CD4-positive, CD25-positive, alpha-beta regulatory T cell (primary cell): ENCODE measurements at regions not wholly inside any gene's neighbourhood (a gene's known extent, or its start where the extent isn't known, plus 50 kb on each side); places are given as distances from the start of the nearest gene placed in this dataset.

ENCODE experiments used
- ATAC-seq, 2 donors: fragments of 150-1000 bp; cut with Tn5 transposase; one replicate each; pipeline ENCODE4 v1.10.0; 2021; ENCODE audit warnings: low read depth in 2 of 2, moderate number of reproducible peaks in 2 of 2, moderate library complexity in 1 of 2
- DNase-seq, 3 donors: peaks; one replicate each; pipeline versions ENCODE4 v3.0.0 to v3.0.0-alpha.2; 2012 to 2022; ENCODE audit warnings: mixed read lengths in 1 of 3
- H3K27ac ChIP-seq: one replicate; pipeline ENCODE4 v1.7.0; 2013; ENCODE audit warnings: mild to moderate bottlenecking, low read length; ENCODE audit not compliant: insufficient read depth, poor library complexity, severe bottlenecking
- H3K27me3 ChIP-seq: one replicate; pipeline ENCODE4 v1.7.0; 2013; ENCODE audit warnings: low read length; ENCODE audit not compliant: control insufficient read depth, insufficient read depth
- H3K36me3 ChIP-seq: one replicate; pipeline ENCODE4 v1.7.0; 2013; ENCODE audit warnings: mild to moderate bottlenecking, low read length, moderate library complexity; ENCODE audit not compliant: control insufficient read depth, insufficient read depth
- H3K4me1 ChIP-seq: 2 replicates; pipeline ENCODE4 v1.7.0; 2013; ENCODE audit warnings: mild to moderate bottlenecking, low read length; ENCODE audit not compliant: insufficient read depth, control insufficient read depth, poor library complexity, severe bottlenecking
- H3K4me3 ChIP-seq: one replicate; pipeline ENCODE4 v1.7.0; 2013; ENCODE audit warnings: low read depth, mild to moderate bottlenecking, low read length, moderate library complexity
- H3K9me3 ChIP-seq, 2 experiments: 1 replicate in 1 of 2; 2 replicates in 1 of 2; pipeline ENCODE4 v1.7.0; 2013; ENCODE audit warnings: low read length in 2 of 2, mild to moderate bottlenecking in 1 of 2, moderate library complexity in 1 of 2; ENCODE audit not compliant: control insufficient read depth in 2 of 2
- H3K27ac Mint-ChIP-seq, 3 donors: one replicate each; pipeline ENCODE4 v1.8.0; 2020 to 2022; ENCODE audit warnings: mild to moderate bottlenecking in 3 of 3, mixed read lengths in 3 of 3, moderate library complexity in 2 of 3
- H3K27me3 Mint-ChIP-seq: one replicate; pipeline ENCODE4 v1.8.0; 2022; ENCODE audit warnings: mild to moderate bottlenecking, mixed read lengths
- H3K36me3 Mint-ChIP-seq: one replicate; pipeline ENCODE4 v1.8.0; 2020; ENCODE audit warnings: mixed read lengths
- H3K4me1 Mint-ChIP-seq, 4 donors: one replicate each; pipeline ENCODE4 v1.8.0; 2020 to 2022; ENCODE audit warnings: mixed read lengths in 4 of 4, mild to moderate bottlenecking in 1 of 4
- H3K4me3 Mint-ChIP-seq, 4 donors: one replicate each; pipeline ENCODE4 v1.8.0; 2020 to 2022; ENCODE audit warnings: mild to moderate bottlenecking in 4 of 4, mixed read lengths in 4 of 4, moderate library complexity in 3 of 4
- H3K9me3 Mint-ChIP-seq, 7 donors: one replicate each; pipeline ENCODE4 v1.8.0; 2020 to 2022; ENCODE audit warnings: mixed read lengths in 7 of 7, mild to moderate bottlenecking in 3 of 7, moderate library complexity in 2 of 7

DNA sequence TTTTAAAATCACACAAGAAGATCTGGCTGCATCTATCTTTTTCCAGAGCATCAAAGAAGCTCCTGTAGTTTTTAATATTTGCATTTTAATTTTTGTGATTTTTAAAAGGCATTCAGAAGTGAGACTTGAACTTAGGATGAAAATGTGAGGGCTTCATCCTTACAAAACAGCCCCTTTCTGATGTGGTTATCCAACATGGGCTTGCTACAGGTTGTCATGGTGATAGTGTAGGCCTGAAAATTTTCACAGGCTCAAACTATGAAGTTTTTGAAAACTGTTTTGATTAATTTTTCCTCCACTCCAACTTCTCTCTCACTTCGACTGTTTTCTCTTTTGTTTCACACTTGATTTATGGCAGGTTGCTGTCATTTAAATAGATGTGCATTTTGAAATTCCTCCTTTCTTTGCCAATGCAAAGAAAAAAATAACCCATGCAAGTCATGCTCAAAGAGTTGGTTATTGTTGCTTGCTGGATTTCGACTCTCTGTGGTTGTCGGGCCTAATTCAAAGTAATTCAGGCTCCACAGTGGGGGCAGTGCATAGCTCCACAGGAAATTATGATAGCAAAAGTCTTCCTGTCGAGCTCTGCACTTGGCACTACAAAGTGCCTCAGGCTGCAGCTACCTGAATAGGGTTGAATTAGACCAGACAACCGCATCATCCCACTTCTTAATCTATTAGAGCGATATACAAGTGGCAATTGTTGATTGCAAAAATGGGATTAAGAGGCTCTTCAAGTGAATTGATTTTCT is 201.0 kb upstream of the GPR101 start:
- Histone ChIP-seq H3K9me3 (no peaks in the 10 kb centered on the region), H3K27ac (no peak overlapping the region), H3K36me3 (no peaks in the 10 kb centered on the region), H3K4me3 (no peak overlapping the region), H3K27me3 (peaks cover 2% of the 10 kb centered on the region), H3K4me1 (no peaks in the 10 kb centered on the region)
- no peak overlapping the region for H3K4me3 Mint-ChIP-seq
- peak in 1 of 3 donors; percentile 1 for DNase-seq
- H3K36me3 Mint-ChIP-seq: no peaks in the 10 kb centered on the region
- no peak overlapping the region for H3K27ac Mint-ChIP-seq
- peaks cover 4% of the 10 kb centered on the region for H3K27me3 Mint-ChIP-seq
- no peaks in the 10 kb centered on the region for H3K4me1 Mint-ChIP-seq
- peaks cover 0 to 2% (median 0%) of the 10 kb centered on the region in 7 donors for H3K9me3 Mint-ChIP-seq
- no peak for ATAC-seq

- Mint-ChIP-seq H3K27ac (no peak overlapping the region), H3K27me3 (peaks cover 4% of the 10 kb centered on the region), H3K9me3 (peaks cover 0 to 2% (median 0%) of the 10 kb centered on the region in 7 donors), H3K4me1 (no peaks in the 10 kb centered on the region), H3K4me3 (no peak overlapping the region), H3K36me3 (no peaks in the 10 kb centered on the region)
- no peak for ATAC-seq
- Histone ChIP-seq H3K4me1 (no peaks in the 10 kb centered on the region), H3K27ac (no peak overlapping the region), H3K9me3 (no peaks in the 10 kb centered on the region), H3K27me3 (peaks cover 2% of the 10 kb centered on the region), H3K4me3 (no peak overlapping the region), H3K36me3 (no peaks in the 10 kb centered on the region)
- no peak for DNase-seq
Measured at GRCh38 chrX:137233478-137233877, 199.7 kb upstream of the GPR101 start.

DNA sequence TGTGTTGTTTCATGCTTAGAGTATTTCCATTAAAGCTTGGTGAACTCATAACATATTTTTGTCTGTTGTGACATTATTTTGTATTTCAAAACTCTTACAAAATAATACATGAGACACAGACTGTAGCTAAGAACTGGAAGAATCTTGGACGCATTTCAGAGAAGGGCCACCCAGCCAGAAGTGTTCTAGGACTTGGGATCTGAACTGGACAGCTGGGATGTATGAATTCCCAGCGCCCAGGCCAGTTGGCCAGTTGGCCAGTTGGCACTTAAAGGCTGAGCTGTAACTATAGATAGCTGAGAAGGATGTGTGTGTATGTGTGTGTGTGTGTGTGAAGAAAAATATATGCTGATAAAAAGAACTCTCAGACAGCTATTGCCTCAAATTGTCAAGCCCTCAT is 193.4 kb upstream of the GPR101 start:
- H3K36me3 Mint-ChIP-seq: no peaks in the 10 kb centered on the region
- H3K27ac Mint-ChIP-seq: no peak overlapping the region
- ATAC-seq: no peak
- no peaks in the 10 kb centered on the region for H3K4me1 Mint-ChIP-seq
- H3K4me1 ChIP-seq: no peaks in the 10 kb centered on the region
- no peak overlapping the region for H3K27ac ChIP-seq
- no peaks in the 10 kb centered on the region for H3K36me3 ChIP-seq
- no peaks in the 10 kb centered on the region for H3K27me3 Mint-ChIP-seq
- H3K9me3 Mint-ChIP-seq: peaks cover 0 to 6% (median 2%) of the 10 kb centered on the region in 7 donors
- no peak for DNase-seq
- H3K4me3 Mint-ChIP-seq: no peak overlapping the region
- H3K9me3 ChIP-seq: no peaks in the 10 kb centered on the region
- no peak overlapping the region for H3K4me3 ChIP-seq
- peaks cover 2% of the 10 kb centered on the region for H3K27me3 ChIP-seq

DNA sequence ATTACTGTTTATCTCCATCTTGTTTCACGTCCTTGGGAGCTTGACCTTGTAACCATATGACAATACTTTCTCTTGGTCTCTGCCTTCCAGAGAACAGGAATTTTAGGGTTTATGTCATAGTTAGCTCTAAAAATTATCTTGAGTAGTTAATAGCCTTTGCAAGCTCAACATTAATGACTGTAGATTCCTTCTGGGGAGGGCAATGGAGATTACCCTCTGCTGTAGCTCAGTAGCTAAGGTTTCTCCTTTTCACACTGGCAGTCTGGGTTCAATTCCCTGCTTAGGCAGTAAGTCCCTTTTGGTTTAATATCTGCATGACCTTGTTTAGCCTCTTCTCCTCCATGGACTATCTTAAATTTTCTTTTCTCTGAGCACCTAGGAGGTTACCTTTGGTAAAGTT is 181.7 kb upstream of the GPR101 start:
- ATAC-seq (no peak), DNase-seq (no peak)
- Mint-ChIP-seq H3K36me3 (no peaks in the 10 kb centered on the region), H3K27ac (no peak overlapping the region), H3K4me1 (no peaks in the 10 kb centered on the region), H3K9me3 (no peaks in the 10 kb centered on the region), H3K4me3 (no peak overlapping the region), H3K27me3 (no peaks in the 10 kb centered on the region)
- no peak overlapping the region for H3K27ac ChIP-seq
- H3K4me1 ChIP-seq: no peaks in the 10 kb centered on the region
- H3K9me3 ChIP-seq: no peaks in the 10 kb centered on the region
- H3K4me3 ChIP-seq: no peak overlapping the region
- H3K36me3 ChIP-seq: no peaks in the 10 kb centered on the region
- no peaks in the 10 kb centered on the region for H3K27me3 ChIP-seq

DNA sequence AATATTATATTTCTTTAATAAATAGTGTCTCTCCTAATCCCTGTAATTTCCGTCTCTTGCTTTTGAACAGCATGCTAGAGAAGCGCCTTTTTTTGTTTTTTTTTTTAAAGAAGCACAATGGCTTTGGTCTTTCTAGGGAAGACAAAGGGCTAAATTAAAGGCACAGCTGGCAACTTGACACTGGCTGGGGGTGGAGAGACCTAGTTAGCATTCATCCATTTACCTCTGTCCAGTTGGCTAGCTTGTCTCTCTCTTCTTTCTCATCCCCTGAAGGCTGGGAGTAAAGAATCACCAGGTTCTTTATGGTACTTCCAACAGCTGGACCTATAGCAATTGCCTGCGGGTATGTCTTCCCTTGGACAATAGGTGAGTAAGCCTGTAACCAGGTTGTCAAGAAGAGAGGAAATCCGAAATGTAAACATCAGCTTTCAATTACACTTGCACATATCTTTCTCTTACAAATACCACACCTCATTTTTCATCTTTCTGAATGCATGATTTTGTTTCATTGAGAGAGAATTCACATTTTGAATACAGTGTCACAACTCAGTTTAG is 178.4 kb upstream of the GPR101 start:
- Histone ChIP-seq H3K9me3 (no peaks in the 10 kb centered on the region), H3K4me3 (no peak overlapping the region), H3K27ac (no peak overlapping the region), H3K27me3 (no peaks in the 10 kb centered on the region), H3K36me3 (no peaks in the 10 kb centered on the region), H3K4me1 (no peaks in the 10 kb centered on the region)
- H3K27me3 Mint-ChIP-seq: no peaks in the 10 kb centered on the region
- H3K4me3 Mint-ChIP-seq: no peak overlapping the region
- peaks cover 0 to 2% (median 0%) of the 10 kb centered on the region in 7 donors for H3K9me3 Mint-ChIP-seq
- H3K4me1 Mint-ChIP-seq: no peaks in the 10 kb centered on the region
- DNase-seq: no peak
- no peaks in the 10 kb centered on the region for H3K36me3 Mint-ChIP-seq
- no peak for ATAC-seq
- H3K27ac Mint-ChIP-seq: no peak overlapping the region

DNA sequence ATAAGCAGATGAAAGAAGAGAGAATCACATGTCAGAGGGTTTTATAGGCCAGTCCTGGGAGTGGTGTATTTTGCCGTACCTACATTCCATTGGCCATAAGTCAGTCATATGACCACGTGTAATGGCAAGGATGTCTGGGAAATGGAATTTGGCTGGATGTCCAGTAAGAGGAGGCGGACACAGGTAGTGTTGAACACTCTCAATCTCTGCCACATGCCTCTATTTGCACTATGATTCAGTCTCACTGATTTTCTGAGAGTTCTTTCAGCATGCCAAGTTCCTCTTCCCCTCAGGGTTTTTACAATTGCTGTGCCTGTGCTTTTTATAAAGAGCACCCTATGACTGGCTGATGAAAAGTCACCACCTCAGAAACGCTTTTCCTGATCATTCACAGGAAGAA is 164.2 kb upstream of the GPR101 start:
- H3K4me1 Mint-ChIP-seq: no peaks in the 10 kb centered on the region
- Histone ChIP-seq H3K27me3 (no peaks in the 10 kb centered on the region), H3K36me3 (no peaks in the 10 kb centered on the region), H3K9me3 (no peaks in the 10 kb centered on the region), H3K27ac (no peak overlapping the region), H3K4me3 (no peak overlapping the region), H3K4me1 (no peaks in the 10 kb centered on the region)
- H3K9me3 Mint-ChIP-seq: no peaks in the 10 kb centered on the region
- no peak overlapping the region for H3K27ac Mint-ChIP-seq
- DNase-seq (no peak), ATAC-seq (no peak)
- peaks cover 8% of the 10 kb centered on the region for H3K27me3 Mint-ChIP-seq
- no peak overlapping the region for H3K4me3 Mint-ChIP-seq
- no peaks in the 10 kb centered on the region for H3K36me3 Mint-ChIP-seq

- no peaks in the 10 kb centered on the region for H3K9me3 Mint-ChIP-seq
- H3K4me3 Mint-ChIP-seq: no peak overlapping the region
- no peak for DNase-seq
- Histone ChIP-seq H3K9me3 (no peaks in the 10 kb centered on the region), H3K27ac (no peak overlapping the region), H3K27me3 (no peaks in the 10 kb centered on the region), H3K4me3 (no peak overlapping the region), H3K4me1 (no peaks in the 10 kb centered on the region), H3K36me3 (no peaks in the 10 kb centered on the region)
- no peaks in the 10 kb centered on the region for H3K36me3 Mint-ChIP-seq
- H3K4me1 Mint-ChIP-seq: no peaks in the 10 kb centered on the region
- peaks cover 8% of the 10 kb centered on the region for H3K27me3 Mint-ChIP-seq
- no peak overlapping the region for H3K27ac Mint-ChIP-seq
- no peak for ATAC-seq
Measured at GRCh38 chrX:137195991-137196390, 162.2 kb upstream of the GPR101 start.

DNA sequence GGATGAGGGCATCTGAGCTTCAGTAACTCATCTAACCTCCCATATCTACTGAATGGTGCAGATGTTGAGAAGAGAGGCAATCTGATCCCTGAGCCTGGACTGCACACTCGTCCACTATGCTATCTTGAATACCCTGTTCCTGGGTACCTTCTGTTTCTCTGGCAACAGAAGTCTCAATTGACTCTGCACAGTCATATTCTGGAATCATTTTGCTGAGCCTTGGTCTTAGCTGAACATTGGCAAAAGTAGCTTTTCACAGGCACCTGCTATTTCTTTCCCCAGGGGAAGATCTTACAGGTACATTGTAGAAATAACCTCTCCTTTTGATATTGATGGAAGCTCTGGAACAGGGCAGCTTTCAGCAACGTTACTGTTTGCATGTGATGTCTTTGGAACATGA is 161.5 kb upstream of the GPR101 start:
- no peaks in the 10 kb centered on the region for H3K4me1 Mint-ChIP-seq
- no peak overlapping the region for H3K27ac ChIP-seq
- no peaks in the 10 kb centered on the region for H3K4me1 ChIP-seq
- no peaks in the 10 kb centered on the region for H3K9me3 ChIP-seq
- ATAC-seq (no peak), DNase-seq (no peak)
- H3K27me3 Mint-ChIP-seq: peaks cover 4% of the 10 kb centered on the region
- no peaks in the 10 kb centered on the region for H3K27me3 ChIP-seq
- H3K36me3 Mint-ChIP-seq: no peaks in the 10 kb centered on the region
- H3K27ac Mint-ChIP-seq: no peak overlapping the region
- H3K36me3 ChIP-seq: no peaks in the 10 kb centered on the region
- no peak overlapping the region for H3K4me3 ChIP-seq
- H3K9me3 Mint-ChIP-seq: no peaks in the 10 kb centered on the region
- no peak overlapping the region for H3K4me3 Mint-ChIP-seq
